Vagina (tissue), 2 donors: ENCODE measurements at regions not wholly inside any gene's neighbourhood (a gene's known extent, or its start where the extent isn't known, plus 50 kb on each side); places are given as distances from the start of the nearest gene placed in this dataset.

ENCODE experiments used
- CTCF ChIP-seq, 3 experiments: fragments of 450-650 bp in 2 of 3; fragments of 200-600 bp in 1 of 3; sonication (generic) in 1 of 3; IDR thresholded peaks; one replicate each; pipeline ENCODE4 v1.5.1; 2017 to 2019; ENCODE audit warnings: antibody characterized with exemption in 3 of 3, mild to moderate bottlenecking in 2 of 3, moderate library complexity in 2 of 3
- POLR2A ChIP-seq, 2 donors: fragments of 450-650 bp; IDR thresholded peaks; one replicate each; pipeline ENCODE4 v1.6.1; 2017; ENCODE audit warnings: antibody characterized with exemption in 2 of 2, mild to moderate bottlenecking in 2 of 2, moderate library complexity in 2 of 2
- POLR2AphosphoS5 ChIP-seq, 2 donors: sonication (generic); formaldehyde crosslinking; IDR thresholded peaks; one replicate each; pipeline ENCODE4 v1.9.0; 2017; ENCODE audit warnings: antibody characterized with exemption in 2 of 2, mild to moderate bottlenecking in 2 of 2, low read depth in 1 of 2; ENCODE audit not compliant: insufficient read depth in 1 of 2

- TF ChIP-seq CTCF (IDR thresholded peaks at IDR 0.05): no peak
- no peak for TF ChIP-seq POLR2AphosphoS5 (IDR thresholded peaks at IDR 0.05; ENCODE audit: insufficient read depth in 1 of 2, low read depth in 1 of 2)
- no peak for TF ChIP-seq POLR2A (IDR thresholded peaks at IDR 0.05)
Measured at GRCh38 chr22:49306632-49307480, 520.8 kb downstream of the BRD1 start.
